ENCODE measurements at regions not wholly inside any gene's neighbourhood (a gene's known extent, or its start where the extent isn't known, plus 50 kb on each side); places are given as distances from the start of the nearest gene placed in this dataset.

DNA sequence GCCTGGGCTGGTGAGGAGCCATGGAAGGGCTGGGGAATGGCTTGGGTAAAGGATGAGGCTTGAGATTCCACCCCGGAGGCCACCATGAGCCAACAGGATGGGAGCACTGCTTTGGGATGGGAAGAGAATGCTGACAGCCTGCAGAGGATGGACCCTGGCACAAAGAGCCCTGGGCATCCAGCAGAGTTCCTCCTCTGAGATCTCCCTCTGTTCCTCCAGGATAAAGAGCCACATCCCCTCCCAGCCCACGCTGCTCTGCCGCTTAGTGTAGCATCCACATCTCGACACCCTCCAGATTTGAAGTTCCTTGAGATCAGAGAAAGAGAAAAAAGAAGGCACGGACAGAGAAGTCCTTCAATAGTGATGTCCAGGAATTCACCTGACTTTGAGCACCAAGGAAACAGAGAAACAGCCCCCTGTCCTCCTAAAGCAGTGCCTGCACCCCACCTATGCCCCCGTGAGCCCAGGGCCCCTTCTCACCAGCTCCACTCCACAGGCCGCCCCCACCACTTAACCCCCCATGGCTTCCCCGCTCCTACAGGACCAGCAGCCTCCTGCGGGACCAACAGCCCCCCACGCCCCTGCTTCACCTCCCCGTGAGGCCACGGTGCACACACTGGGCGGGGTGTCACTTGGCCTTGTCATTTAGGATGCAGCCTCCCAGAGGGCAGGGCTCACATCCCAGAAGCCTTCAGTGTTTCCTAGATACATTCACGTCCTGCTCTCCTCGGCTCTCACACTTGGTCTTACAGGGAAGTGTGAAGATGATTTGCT, 180.5 kb downstream of the SHANK2 start:
- TF ChIP-seq, protein P1, sequence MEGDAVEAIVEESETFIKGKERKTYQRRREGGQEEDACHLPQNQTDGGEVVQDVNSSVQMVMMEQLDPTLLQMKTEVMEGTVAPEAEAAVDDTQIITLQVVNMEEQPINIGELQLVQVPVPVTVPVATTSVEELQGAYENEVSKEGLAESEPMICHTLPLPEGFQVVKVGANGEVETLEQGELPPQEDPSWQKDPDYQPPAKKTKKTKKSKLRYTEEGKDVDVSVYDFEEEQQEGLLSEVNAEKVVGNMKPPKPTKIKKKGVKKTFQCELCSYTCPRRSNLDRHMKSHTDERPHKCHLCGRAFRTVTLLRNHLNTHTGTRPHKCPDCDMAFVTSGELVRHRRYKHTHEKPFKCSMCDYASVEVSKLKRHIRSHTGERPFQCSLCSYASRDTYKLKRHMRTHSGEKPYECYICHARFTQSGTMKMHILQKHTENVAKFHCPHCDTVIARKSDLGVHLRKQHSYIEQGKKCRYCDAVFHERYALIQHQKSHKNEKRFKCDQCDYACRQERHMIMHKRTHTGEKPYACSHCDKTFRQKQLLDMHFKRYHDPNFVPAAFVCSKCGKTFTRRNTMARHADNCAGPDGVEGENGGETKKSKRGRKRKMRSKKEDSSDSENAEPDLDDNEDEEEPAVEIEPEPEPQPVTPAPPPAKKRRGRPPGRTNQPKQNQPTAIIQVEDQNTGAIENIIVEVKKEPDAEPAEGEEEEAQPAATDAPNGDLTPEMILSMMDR (conservative IDR thresholded peaks at IDR 0.05; ENCODE audit: low read depth, low read length) = no peak
- no peak for TF ChIP-seq EZH2phosphoT487 (IDR thresholded peaks at IDR 0.05; ENCODE audit: borderline replicate concordance, low read length)
